ENCODE measurements at regions not wholly inside any gene's neighbourhood (a gene's known extent, or its start where the extent isn't known, plus 50 kb on each side); places are given as distances from the start of the nearest gene placed in this dataset.

- TF ChIP-seq PKNOX1 (IDR thresholded peaks at IDR 0.05) (no peak), BHLHE40 (IDR thresholded peaks at IDR 0.05; ENCODE audit: borderline replicate concordance) (no peak), NFRKB (IDR thresholded peaks at IDR 0.05) (no peak), SUZ12 (IDR thresholded peaks at IDR 0.05) (no peak), FOXA1 (IDR thresholded peaks at IDR 0.05) (no peak), FOXK2 (IDR thresholded peaks at IDR 0.05) (no peak), SP1 (IDR thresholded peaks at IDR 0.05) (no peak), ZNF384 (IDR thresholded peaks at IDR 0.05) (no peak), ARNT (IDR thresholded peaks at IDR 0.05) (no peak), TARDBP (IDR thresholded peaks at IDR 0.05) (no peak)
Observed at GRCh38 chr5:161219816-161220215, 326.7 kb downstream of the GABRB2 start.

All from HEK293T (cell line).